ENCODE measurements at regions not wholly inside any gene's neighbourhood (a gene's known extent, or its start where the extent isn't known, plus 50 kb on each side); places are given as distances from the start of the nearest gene placed in this dataset.

- H3K27ac ChIP-seq: peak overlapping the region; percentile 16 to 94 (median 80)
- 44 to 80% (median 51%) methylated on average over 2 to 3 of the region's 3 CpGs for WGBS, 4 donors
Observed at GRCh38 chr11:92707173-92707619, 262.3 kb upstream of the MTNR1B start.

GRCh38 chr11:92707665-92708064 lies 261.8 kb upstream of the MTNR1B start:
- WGBS, 4 donors: 5 to 21% (median 14%) methylated on average over 1 of the region's 1 CpG
- Histone ChIP-seq H3K4me1 (peaks cover 0 to 45% (median 16%) of the 10 kb centered on the region in 12 donors), H3K27me3 (no peaks in the 10 kb centered on the region), H3K9me3 (no peaks in the 10 kb centered on the region), H3K4me3 (no peak overlapping the region), H3K27ac (peak overlapping the region; percentile 16 to 94 (median 80)), H3K36me3 (no peaks in the 10 kb centered on the region)
- intact Hi-C loops (cut with DNase I): loop anchor here in 1 of 10 donors (10.0 kb wide), 2 partner anchors 157 to 263 kb away; no protein-coding TSS in a partner anchor
- DNase-seq (no peak), ATAC-seq (peak; percentile 92 to 93 (median 93))
- no peak for TF ChIP-seq POLR2A (IDR thresholded peaks at IDR 0.05)
- TF ChIP-seq CTCF (IDR thresholded peaks at IDR 0.05): no peak

More at GRCh38 chr11:92707173-92707619, 262.3 kb upstream of the MTNR1B start:
- Histone ChIP-seq H3K4me1 (peaks cover 0 to 44% (median 16%) of the 10 kb centered on the region in 12 donors), H3K27me3 (no peaks in the 10 kb centered on the region), H3K4me3 (no peak overlapping the region), H3K36me3 (no peaks in the 10 kb centered on the region), H3K9me3 (no peaks in the 10 kb centered on the region)
- TF ChIP-seq CTCF (IDR thresholded peaks at IDR 0.05) (no peak), POLR2A (IDR thresholded peaks at IDR 0.05) (no peak)
- peak in 1 of 5 donors; percentile 28 for DNase-seq
- ATAC-seq: peak; percentile 48 to 66 (median 50)
- intact Hi-C loops (cut with DNase I): loop anchor here in 1 of 10 donors (10.0 kb wide), 2 partner anchors 158 to 262 kb away; no protein-coding TSS in a partner anchor

- intact Hi-C loops (cut with DNase I): loop anchor here in 1 of 10 donors (10.0 kb wide), 2 partner anchors 155 to 265 kb away; no protein-coding TSS in a partner anchor
- TF ChIP-seq CTCF (IDR thresholded peaks at IDR 0.05) (no peak), POLR2A (IDR thresholded peaks at IDR 0.05) (no peak)
- Histone ChIP-seq H3K9me3 (no peaks in the 10 kb centered on the region), H3K27me3 (no peaks in the 10 kb centered on the region), H3K36me3 (no peaks in the 10 kb centered on the region), H3K4me3 (no peak overlapping the region), H3K27ac (peak overlapping the region in 3 of 12 donors; percentile 10 to 39 (median 19)), H3K4me1 (peaks cover 0 to 37% (median 15%) of the 10 kb centered on the region in 12 donors)
- DNase-seq: no peak
- 57 to 72% (median 63%) methylated on average over 4 of the region's 4 CpGs for WGBS, 4 donors
- peak in 1 of 4 donors; percentile 26 for ATAC-seq
Observed at GRCh38 chr11:92709329-92709728, 260.1 kb upstream of the MTNR1B start.

GRCh38 chr11:92711926-92712325 lies 257.5 kb upstream of the MTNR1B start:
- Histone ChIP-seq H3K4me3 (no peak overlapping the region), H3K36me3 (no peaks in the 10 kb centered on the region), H3K4me1 (peaks cover 0 to 28% (median 11%) of the 10 kb centered on the region in 12 donors), H3K27me3 (no peaks in the 10 kb centered on the region), H3K9me3 (no peaks in the 10 kb centered on the region), H3K27ac (peak overlapping the region in 2 of 12 donors; percentile 19 to 44)
- TF ChIP-seq POLR2A (IDR thresholded peaks at IDR 0.05) (no peak), CTCF (IDR thresholded peaks at IDR 0.05) (no peak)
- WGBS, 4 donors: 53 to 70% (median 60%) methylated on average over 4 of the region's 4 CpGs
- intact Hi-C loops (cut with DNase I): loop anchor here in 1 of 10 donors (10.0 kb wide), 1 partner anchor 63 kb away; no protein-coding TSS in a partner anchor
- DNase-seq: no peak
- peak in 1 of 4 donors; percentile 43 for ATAC-seq

Data from heart left ventricle (tissue), 16 donors.